Mucosa of rectum (tissue), 2 donors: ENCODE measurements at regions not wholly inside any gene's neighbourhood (a gene's known extent, or its start where the extent isn't known, plus 50 kb on each side); places are given as distances from the start of the nearest gene placed in this dataset.
A peak's percentile ranks its signal among the peaks of the same experiment; 100 is the strongest.

Source experiments
- H3K27ac ChIP-seq, 2 donors: one replicate each; pipeline ENCODE4 v1.7.0; 2013; ENCODE audit warnings: inconsistent platforms in 2 of 2, low read depth in 2 of 2, low read length in 2 of 2
- H3K27me3 ChIP-seq, 2 donors: one replicate each; pipeline ENCODE4 v1.7.0; 2013; ENCODE audit warnings: low read length in 2 of 2; ENCODE audit not compliant: control insufficient read depth in 2 of 2, insufficient read depth in 2 of 2
- H3K36me3 ChIP-seq, 2 donors: one replicate each; pipeline ENCODE4 v1.7.0; 2013; ENCODE audit warnings: low read length in 2 of 2; ENCODE audit not compliant: control insufficient read depth in 2 of 2, insufficient read depth in 2 of 2
- H3K4me1 ChIP-seq, 2 donors: one replicate each; pipeline ENCODE4 v1.7.0; 2013; ENCODE audit warnings: low read length in 2 of 2, mild to moderate bottlenecking in 1 of 2; ENCODE audit not compliant: control insufficient read depth in 2 of 2, insufficient read depth in 2 of 2
- H3K4me3 ChIP-seq, 2 donors: one replicate each; pipeline ENCODE4 v1.7.0; 2013; ENCODE audit warnings: low read length in 2 of 2
- H3K9ac ChIP-seq, 2 donors: one replicate each; pipeline ENCODE4 v1.7.0; 2013; ENCODE audit warnings: low read length in 2 of 2, low read depth in 1 of 2, mild to moderate bottlenecking in 1 of 2
- H3K9me3 ChIP-seq, 2 donors: one replicate each; pipeline ENCODE4 v1.7.0; 2013; ENCODE audit warnings: low read length in 2 of 2; ENCODE audit not compliant: control insufficient read depth in 2 of 2
- donor health status: healthy.
- donor health status: Normal muscosa, but diverticular disease.

- Histone ChIP-seq H3K27ac (no peak overlapping the region), H3K9ac (no peak overlapping the region), H3K4me3 (peak overlapping the region; percentile 20 to 35)
Measured at GRCh38 chr7:56174875-56175760, 58.9 kb upstream of the NUPR2 start.

GRCh38 chr7:56174346-56174874 lies 58.2 kb upstream of the NUPR2 start:
- Histone ChIP-seq H3K27ac (no peak overlapping the region), H3K9ac (no peak overlapping the region), H3K9me3 (peaks cover 0 to 2% of the 10 kb centered on the region in 2 donors), H3K4me1 (no peaks in the 10 kb centered on the region), H3K36me3 (no peaks in the 10 kb centered on the region), H3K4me3 (no peak overlapping the region), H3K27me3 (no peaks in the 10 kb centered on the region)

More at GRCh38 chr7:56174875-56175760, 58.9 kb upstream of the NUPR2 start:
- Histone ChIP-seq H3K4me1 (no peaks in the 10 kb centered on the region), H3K27me3 (no peaks in the 10 kb centered on the region), H3K9me3 (peaks cover 0 to 2% of the 10 kb centered on the region in 2 donors), H3K36me3 (no peaks in the 10 kb centered on the region)
